ENCODE measurements at regions not wholly inside any gene's neighbourhood (a gene's known extent, or its start where the extent isn't known, plus 50 kb on each side); places are given as distances from the start of the nearest gene placed in this dataset.

DNA sequence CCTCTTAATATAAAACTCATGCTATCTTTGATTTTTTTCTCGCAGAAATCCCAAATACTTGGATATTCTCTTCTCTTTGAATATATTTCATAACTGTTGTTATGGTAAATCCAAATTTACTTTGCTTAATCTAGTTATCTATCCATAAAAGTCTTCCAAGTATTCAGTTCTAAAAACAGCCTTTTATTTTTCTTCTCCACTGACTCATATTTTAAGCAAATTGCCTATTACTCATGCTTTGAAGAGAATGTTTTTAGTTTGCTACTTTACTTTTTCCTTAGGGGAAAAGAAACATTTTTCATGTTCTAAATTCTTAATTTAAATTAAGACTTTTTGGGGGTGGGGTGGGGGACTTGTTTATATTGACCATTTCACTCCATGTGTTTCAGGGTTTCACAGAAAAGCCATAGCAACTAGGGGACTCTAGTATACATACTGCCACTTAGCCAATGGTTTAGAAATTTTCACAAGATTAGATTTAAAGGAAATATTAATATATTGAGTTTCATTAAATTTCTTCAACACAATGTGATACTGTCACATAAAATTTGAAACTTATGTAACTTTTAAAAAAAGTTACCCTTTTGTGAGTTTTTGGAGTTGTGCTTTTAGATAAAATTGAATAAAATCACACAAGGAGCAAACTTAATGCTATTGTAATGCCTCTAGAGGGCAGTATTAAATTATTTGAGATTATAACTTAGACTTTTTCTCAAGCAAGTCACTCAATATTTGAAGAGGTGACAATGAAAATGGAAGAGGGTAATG, 545.8 kb upstream of the ARRDC3 start:
- H3K36me3 ChIP-seq (ENCODE audit: control insufficient read depth, insufficient read depth, low read length): no peaks in the 10 kb centered on the region
- H3K27me3 ChIP-seq (ENCODE audit: control insufficient read depth, insufficient read depth, low read length): no peaks in the 10 kb centered on the region
- BruUV-seq (replicated peaks): no TSS peak
- H3K9me3 ChIP-seq (ENCODE audit: control insufficient read depth, insufficient read depth, low read depth, low read length): peaks cover 7% of the 10 kb centered on the region; the same call in 1 of the 2 replicates
- peak; percentile 38 for DNase-seq (ENCODE audit: low read depth, low spot score)
- intact Hi-C loops (cut with micrococcal nuclease; ENCODE audit: unreplicated experiment) (loop anchor here (5.0 kb wide), 1 partner anchor 378 kb away; no protein-coding TSS in a partner anchor), in situ Hi-C loops (cut with HindIII; ENCODE audit: low pct_unique_long_range_greater_than_20kb, low sequenced_read_pairs) (no loop called here)
- peak; percentile 72; the same call in 1 of the 2 replicates for ATAC-seq
- CTCF ChIA-PET: interaction anchor here (0.6 to 0.7 kb wide), 2 partner anchors 150 to 1654 kb away, joined by 4 to 12 read pairs; partner anchors contain the start of gene NR2F1
- TF ChIP-seq, protein P1, sequence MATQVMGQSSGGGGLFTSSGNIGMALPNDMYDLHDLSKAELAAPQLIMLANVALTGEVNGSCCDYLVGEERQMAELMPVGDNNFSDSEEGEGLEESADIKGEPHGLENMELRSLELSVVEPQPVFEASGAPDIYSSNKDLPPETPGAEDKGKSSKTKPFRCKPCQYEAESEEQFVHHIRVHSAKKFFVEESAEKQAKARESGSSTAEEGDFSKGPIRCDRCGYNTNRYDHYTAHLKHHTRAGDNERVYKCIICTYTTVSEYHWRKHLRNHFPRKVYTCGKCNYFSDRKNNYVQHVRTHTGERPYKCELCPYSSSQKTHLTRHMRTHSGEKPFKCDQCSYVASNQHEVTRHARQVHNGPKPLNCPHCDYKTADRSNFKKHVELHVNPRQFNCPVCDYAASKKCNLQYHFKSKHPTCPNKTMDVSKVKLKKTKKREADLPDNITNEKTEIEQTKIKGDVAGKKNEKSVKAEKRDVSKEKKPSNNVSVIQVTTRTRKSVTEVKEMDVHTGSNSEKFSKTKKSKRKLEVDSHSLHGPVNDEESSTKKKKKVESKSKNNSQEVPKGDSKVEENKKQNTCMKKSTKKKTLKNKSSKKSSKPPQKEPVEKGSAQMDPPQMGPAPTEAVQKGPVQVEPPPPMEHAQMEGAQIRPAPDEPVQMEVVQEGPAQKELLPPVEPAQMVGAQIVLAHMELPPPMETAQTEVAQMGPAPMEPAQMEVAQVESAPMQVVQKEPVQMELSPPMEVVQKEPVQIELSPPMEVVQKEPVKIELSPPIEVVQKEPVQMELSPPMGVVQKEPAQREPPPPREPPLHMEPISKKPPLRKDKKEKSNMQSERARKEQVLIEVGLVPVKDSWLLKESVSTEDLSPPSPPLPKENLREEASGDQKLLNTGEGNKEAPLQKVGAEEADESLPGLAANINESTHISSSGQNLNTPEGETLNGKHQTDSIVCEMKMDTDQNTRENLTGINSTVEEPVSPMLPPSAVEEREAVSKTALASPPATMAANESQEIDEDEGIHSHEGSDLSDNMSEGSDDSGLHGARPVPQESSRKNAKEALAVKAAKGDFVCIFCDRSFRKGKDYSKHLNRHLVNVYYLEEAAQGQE (IDR thresholded peaks at IDR 0.05; ENCODE audit: insufficient read depth in 1 of 2, low read depth in 2 of 2, low read length in 1 of 2): no peak
- TF ChIP-seq, protein P2, sequence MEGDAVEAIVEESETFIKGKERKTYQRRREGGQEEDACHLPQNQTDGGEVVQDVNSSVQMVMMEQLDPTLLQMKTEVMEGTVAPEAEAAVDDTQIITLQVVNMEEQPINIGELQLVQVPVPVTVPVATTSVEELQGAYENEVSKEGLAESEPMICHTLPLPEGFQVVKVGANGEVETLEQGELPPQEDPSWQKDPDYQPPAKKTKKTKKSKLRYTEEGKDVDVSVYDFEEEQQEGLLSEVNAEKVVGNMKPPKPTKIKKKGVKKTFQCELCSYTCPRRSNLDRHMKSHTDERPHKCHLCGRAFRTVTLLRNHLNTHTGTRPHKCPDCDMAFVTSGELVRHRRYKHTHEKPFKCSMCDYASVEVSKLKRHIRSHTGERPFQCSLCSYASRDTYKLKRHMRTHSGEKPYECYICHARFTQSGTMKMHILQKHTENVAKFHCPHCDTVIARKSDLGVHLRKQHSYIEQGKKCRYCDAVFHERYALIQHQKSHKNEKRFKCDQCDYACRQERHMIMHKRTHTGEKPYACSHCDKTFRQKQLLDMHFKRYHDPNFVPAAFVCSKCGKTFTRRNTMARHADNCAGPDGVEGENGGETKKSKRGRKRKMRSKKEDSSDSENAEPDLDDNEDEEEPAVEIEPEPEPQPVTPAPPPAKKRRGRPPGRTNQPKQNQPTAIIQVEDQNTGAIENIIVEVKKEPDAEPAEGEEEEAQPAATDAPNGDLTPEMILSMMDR (IDR thresholded peaks at IDR 0.05): peak; percentile 58; the same call in 1 of the 2 replicates
- no peak for TF ChIP-seq POLR2AphosphoS5 (IDR thresholded peaks at IDR 0.05; ENCODE audit: low read depth, low read length)
- no peak overlapping the region for H3K4me3 ChIP-seq (ENCODE audit: low read depth in 2 of 2, low read length in 2 of 2)
- POLR2A ChIA-PET: no interaction called here
- H3K27ac ChIP-seq (ENCODE audit: low read length): peak overlapping the region; percentile 64; the same call in 1 of the 2 replicates
- H3K4me1 ChIP-seq (ENCODE audit: control insufficient read depth, insufficient read depth, low read length): no peaks in the 10 kb centered on the region

DNA sequence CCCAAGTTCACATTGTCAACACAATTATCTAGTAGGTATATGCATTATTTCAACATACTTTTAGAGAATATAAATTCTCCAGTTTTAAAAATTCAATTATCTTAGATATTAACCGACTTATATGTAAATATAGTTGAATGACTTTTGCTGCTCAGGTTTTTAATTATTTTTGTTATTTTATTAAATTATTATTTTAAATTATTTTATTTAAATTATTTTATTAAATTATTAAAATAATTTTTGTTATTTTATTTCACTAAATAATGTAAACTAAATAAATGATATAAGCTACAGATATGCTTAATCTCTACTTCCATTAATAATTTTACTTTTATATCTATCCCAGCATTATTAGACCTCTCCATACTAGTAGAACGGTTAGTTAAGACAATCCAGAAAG, 544.3 kb upstream of the ARRDC3 start:
- ChIA-PET POLR2A (no interaction called here), CTCF (no interaction called here)
- no peaks in the 10 kb centered on the region for H3K4me1 ChIP-seq (ENCODE audit: control insufficient read depth, insufficient read depth, low read length)
- H3K4me3 ChIP-seq (ENCODE audit: low read depth in 2 of 2, low read length in 2 of 2): no peak overlapping the region
- H3K36me3 ChIP-seq (ENCODE audit: control insufficient read depth, insufficient read depth, low read length): no peaks in the 10 kb centered on the region
- intact Hi-C loops (cut with micrococcal nuclease; ENCODE audit: unreplicated experiment) (loop anchor here (5.0 kb wide), 1 partner anchor 380 kb away; no protein-coding TSS in a partner anchor), in situ Hi-C loops (cut with HindIII; ENCODE audit: low pct_unique_long_range_greater_than_20kb, low sequenced_read_pairs) (no loop called here)
- TF ChIP-seq TCF7L2 (IDR thresholded peaks at IDR 0.05; ENCODE audit: low read depth, low read length) (no peak), POLR2AphosphoS5 (IDR thresholded peaks at IDR 0.05; ENCODE audit: low read depth, low read length) (no peak), SIN3A (IDR thresholded peaks at IDR 0.05; ENCODE audit: borderline replicate concordance, insufficient read depth, low read depth, low read length) (no peak)
- TF ChIP-seq, protein P2 (IDR thresholded peaks at IDR 0.05): no peak
- TF ChIP-seq, protein P1 (IDR thresholded peaks at IDR 0.05; ENCODE audit: insufficient read depth in 1 of 2, low read depth in 2 of 2, low read length in 1 of 2): no peak
- no peaks in the 10 kb centered on the region for H3K27me3 ChIP-seq (ENCODE audit: control insufficient read depth, insufficient read depth, low read length)
- H3K9me3 ChIP-seq (ENCODE audit: control insufficient read depth, insufficient read depth, low read depth, low read length): peaks cover 5% of the 10 kb centered on the region; the same call in 1 of the 2 replicates
- no peak for DNase-seq (ENCODE audit: low read depth, low spot score)
- no TSS peak for BruUV-seq (replicated peaks)
- no peak overlapping the region for H3K27ac ChIP-seq (ENCODE audit: low read length)
- no peak for ATAC-seq
